Hematopoietic multipotent progenitor cell treated with erythropoietin and hydrocortisone succinate and interleukin-3 and kit ligand, for 4 days (in vitro differentiated cells): ENCODE measurements at regions not wholly inside any gene's neighbourhood (a gene's known extent, or its start where the extent isn't known, plus 50 kb on each side); places are given as distances from the start of the nearest gene placed in this dataset.
"Not testable (repeated sequence)": the region's sequence is repeated elsewhere in the genome, so short reads cannot be mapped to it uniquely, and the experiment has no call there.

ENCODE experiments used
- DNase-seq: peaks from one replicate; pipeline ENCODE4 v3.0.0-alpha.2; 2015

DNA sequence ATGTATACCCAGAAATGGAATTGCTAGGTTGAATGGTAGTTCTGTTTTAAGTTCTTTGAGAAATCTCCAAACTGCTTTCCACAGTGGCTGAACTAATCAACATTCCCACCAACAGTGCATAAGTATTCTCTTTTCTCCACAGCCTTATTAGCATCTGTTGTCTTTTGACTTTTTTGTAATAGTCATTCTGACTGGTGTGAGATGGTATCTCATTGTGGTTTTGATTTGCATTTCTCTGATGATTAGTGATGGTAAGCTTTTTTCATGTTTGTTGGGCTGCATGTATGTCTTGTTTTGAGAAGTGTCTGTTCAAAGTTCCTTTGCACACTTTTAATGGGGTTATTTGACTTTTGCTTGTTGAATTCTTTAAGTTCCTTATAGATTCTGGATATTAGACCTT lies 52.4 kb upstream of the EHHADH start:
- DNase-seq, result not testable (repeated sequence)

DNA sequence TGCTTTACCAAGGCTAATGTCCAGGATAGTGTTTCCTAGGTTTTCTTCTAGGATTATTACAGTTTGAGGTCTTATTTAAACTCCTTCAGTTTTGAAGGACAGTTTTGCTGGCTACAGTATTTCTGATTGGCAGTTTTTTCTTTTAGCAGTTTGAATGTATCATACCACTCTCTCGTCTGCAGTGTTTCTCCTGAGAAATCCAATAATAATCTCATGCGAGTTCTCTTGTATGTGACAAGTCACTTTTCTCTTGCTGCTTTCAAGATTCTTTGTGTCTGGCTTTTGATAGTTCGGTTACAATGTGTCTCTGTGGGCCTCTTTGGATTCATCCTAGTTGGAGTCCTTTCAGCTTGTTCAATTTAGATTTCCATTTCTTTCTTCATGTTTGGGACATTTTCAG lies 53.0 kb upstream of the EHHADH start:
- DNase-seq, result no peak

DNA sequence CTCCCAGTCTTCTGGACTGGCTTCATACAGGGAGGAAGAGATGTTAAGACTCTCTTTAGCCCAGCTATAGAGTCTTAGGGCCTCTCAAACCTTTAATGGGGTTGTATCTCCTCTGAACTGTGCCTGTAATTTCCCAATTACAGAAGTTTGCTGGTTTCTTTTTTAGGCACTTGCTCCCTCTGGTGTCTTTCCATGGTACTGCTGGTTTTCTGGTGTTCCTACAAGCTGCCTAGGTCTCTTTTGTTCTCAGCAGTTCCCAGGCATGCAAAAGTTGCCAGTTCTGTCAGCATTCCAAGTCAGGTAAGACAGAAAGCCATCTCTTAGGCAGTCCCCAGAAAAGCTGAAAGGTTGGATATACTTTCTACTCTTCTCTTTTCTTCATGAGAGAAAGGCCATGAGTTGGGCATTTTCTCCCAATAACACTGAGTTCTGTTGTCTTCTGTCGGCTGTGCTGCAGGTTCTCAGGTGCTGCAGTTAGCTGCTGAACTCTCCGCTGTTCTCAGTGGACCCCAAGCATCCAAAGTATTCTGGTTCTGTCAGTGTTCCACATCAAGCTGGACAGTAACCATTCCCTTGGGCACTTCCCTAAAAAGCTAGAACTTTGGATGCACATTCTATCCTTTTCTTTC lies 54.4 kb upstream of the EHHADH start:
- DNase-seq, result peak; percentile 88

DNA sequence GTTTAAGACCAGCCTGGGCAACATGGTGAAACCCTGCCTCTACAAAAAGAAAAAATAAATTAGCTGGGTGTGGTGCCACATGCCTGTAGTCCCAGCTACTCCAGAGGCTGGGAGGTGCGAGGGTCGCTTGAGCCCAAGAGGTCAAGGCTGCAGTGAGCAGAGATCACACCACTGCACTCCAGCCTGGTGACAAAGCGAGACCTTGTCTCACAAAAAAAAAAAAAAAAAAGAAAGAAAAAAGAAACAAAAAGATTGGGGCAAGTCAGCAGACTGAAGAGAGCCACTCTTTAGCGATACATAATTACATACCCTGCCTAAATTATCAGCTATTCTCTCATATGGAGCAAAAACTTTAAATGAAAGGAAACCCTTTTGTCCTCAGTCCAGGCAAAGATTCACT lies 53.6 kb upstream of the MAP3K13 start:
- DNase-seq, result no peak

DNA sequence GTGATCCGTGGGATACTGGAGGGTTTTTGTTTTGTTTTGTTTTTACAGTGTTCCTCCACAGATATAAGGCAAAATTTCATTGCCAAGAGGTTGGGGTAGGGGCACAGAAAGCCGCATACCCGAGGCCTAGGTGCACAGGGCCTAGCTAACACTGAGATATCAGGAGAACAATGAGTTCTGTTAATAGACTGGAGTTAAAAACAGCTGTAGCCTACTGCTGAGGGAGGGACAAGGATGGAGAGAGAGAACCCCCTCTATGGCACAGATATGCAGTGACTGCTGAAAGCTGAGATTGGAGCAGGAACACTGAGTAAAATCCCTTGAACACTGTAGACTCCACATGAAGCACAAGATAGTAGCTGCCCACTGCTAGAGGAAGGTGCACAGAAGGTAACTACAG lies 53.1 kb upstream of the MAP3K13 start:
- DNase-seq, result no peak

DNA sequence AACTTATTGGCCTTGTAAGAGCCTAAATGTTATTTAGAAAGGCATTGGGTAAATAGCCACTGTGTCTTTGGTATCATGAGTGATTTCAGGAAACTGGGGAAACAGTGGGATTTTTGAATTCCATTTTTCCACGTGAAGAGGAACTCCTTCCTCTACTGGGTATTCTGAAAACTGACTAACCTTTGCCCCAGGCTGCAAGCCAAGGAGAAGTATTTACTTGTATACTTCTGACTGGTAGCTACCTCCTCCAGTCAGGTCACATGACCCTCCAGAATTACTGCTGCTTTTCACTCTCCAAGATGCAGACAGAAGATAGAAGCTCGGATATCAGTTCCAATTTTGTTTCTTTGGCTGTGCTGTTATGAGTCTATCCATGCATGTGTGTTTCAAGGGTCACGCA lies 50.9 kb upstream of the MAP3K13 start:
- DNase-seq, result no peak
